HUES64 (cell line): ENCODE measurements at regions not wholly inside any gene's neighbourhood (a gene's known extent, or its start where the extent isn't known, plus 50 kb on each side); places are given as distances from the start of the nearest gene placed in this dataset.

Experiments used
- H3K27ac ChIP-seq: 2 replicates; pipeline ENCODE4 v1.7.0; 2013; ENCODE audit warnings: low read depth, low read length, inconsistent platforms
- H3K27me3 ChIP-seq: 2 replicates; pipeline ENCODE4 v1.6.1; 2013; ENCODE audit warnings: mild to moderate bottlenecking, low read length; ENCODE audit not compliant: insufficient read depth
- H3K36me3 ChIP-seq: 2 replicates; pipeline ENCODE4 v1.6.1; 2013; ENCODE audit warnings: mild to moderate bottlenecking, low read length; ENCODE audit not compliant: insufficient read depth
- H3K4me1 ChIP-seq: 2 replicates; pipeline ENCODE4 v1.6.1; 2013; ENCODE audit warnings: mild to moderate bottlenecking, low read length, moderate library complexity; ENCODE audit not compliant: insufficient read depth
- H3K4me3 ChIP-seq: 2 replicates; pipeline ENCODE4 v1.5.1; 2013; ENCODE audit warnings: mild to moderate bottlenecking, low read length, moderate library complexity
- H3K9ac ChIP-seq: 2 replicates; pipeline ENCODE4 v1.6.1; 2013; ENCODE audit warnings: mild to moderate bottlenecking, low read depth, low read length
- H3K9me3 ChIP-seq: 2 replicates; pipeline ENCODE4 v1.6.1; 2013; ENCODE audit warnings: low read depth, low read length; ENCODE audit not compliant: insufficient read depth
- WGBS: fragments of 150-250, 120-280 bp; methylation state at CpG from one replicate; pipeline ENCODE4 v1.1.7; 2013; ENCODE audit warnings: missing lambda C conversion rate; 5-methylcytosine and 5-hydroxymethylcytosine counted together

- Histone ChIP-seq H3K9me3 (no peaks in the 10 kb centered on the region), H3K27me3 (no peaks in the 10 kb centered on the region), H3K27ac (no peak overlapping the region), H3K9ac (no peak overlapping the region), H3K4me1 (peaks cover 28% of the 10 kb centered on the region), H3K36me3 (no peaks in the 10 kb centered on the region), H3K4me3 (no peak overlapping the region)
- WGBS: no CpG with 5 or more reads among the region's 2 CpGs
Measured at GRCh38 chr22:48961705-48962104, 866.0 kb downstream of the BRD1 start.

- WGBS: 63% methylated on average over 8 of the region's 9 CpGs
- Histone ChIP-seq H3K27ac (0 out of 2 replicates have a peak overlapping the region, but pooled peaks have one; percentile 9), H3K36me3 (no peaks in the 10 kb centered on the region), H3K9ac (no peak overlapping the region), H3K9me3 (no peaks in the 10 kb centered on the region), H3K4me1 (peaks cover 28% of the 10 kb centered on the region), H3K4me3 (no peak overlapping the region), H3K27me3 (no peaks in the 10 kb centered on the region)
Measured at GRCh38 chr22:48960980-48961660, 866.6 kb downstream of the BRD1 start.

GRCh38 chr22:48960576-48960975 is 867.1 kb downstream of the BRD1 start:
- Histone ChIP-seq H3K36me3 (no peaks in the 10 kb centered on the region), H3K4me3 (no peak overlapping the region), H3K9ac (no peak overlapping the region), H3K27me3 (no peaks in the 10 kb centered on the region), H3K27ac (no peak overlapping the region), H3K4me1 (peaks cover 28% of the 10 kb centered on the region), H3K9me3 (no peaks in the 10 kb centered on the region)
- 87% methylated on average over 13 of the region's 13 CpGs for WGBS

- no peaks in the 10 kb centered on the region for H3K36me3 ChIP-seq
- H3K27me3 ChIP-seq: no peaks in the 10 kb centered on the region
- H3K4me3 ChIP-seq: no peak overlapping the region
Measured at GRCh38 chr22:48959496-48959895, 868.2 kb downstream of the BRD1 start.

GRCh38 chr22:48957987-48958321 is 869.7 kb downstream of the BRD1 start:
- Histone ChIP-seq H3K36me3 (no peaks in the 10 kb centered on the region), H3K4me3 (no peak overlapping the region), H3K9me3 (no peaks in the 10 kb centered on the region), H3K4me1 (peaks cover 19% of the 10 kb centered on the region), H3K27me3 (no peaks in the 10 kb centered on the region), H3K27ac (no peak overlapping the region), H3K9ac (no peak overlapping the region)
- WGBS: 88% methylated on average over 4 of the region's 5 CpGs

More at GRCh38 chr22:48959496-48959895, 868.2 kb downstream of the BRD1 start:
- no peak overlapping the region for H3K9ac ChIP-seq
- H3K9me3 ChIP-seq: no peaks in the 10 kb centered on the region
- H3K27ac ChIP-seq: no peak overlapping the region
- H3K4me1 ChIP-seq: peaks cover 28% of the 10 kb centered on the region
- WGBS: 95% methylated on average over 8 of the region's 8 CpGs

GRCh38 chr22:48957311-48957986 is 870.2 kb downstream of the BRD1 start:
- H3K27me3 ChIP-seq: no peaks in the 10 kb centered on the region
- H3K4me3 ChIP-seq: no peak overlapping the region
- H3K9me3 ChIP-seq: no peaks in the 10 kb centered on the region
- H3K36me3 ChIP-seq: no peaks in the 10 kb centered on the region
- 91% methylated on average over 21 of the region's 21 CpGs for WGBS
- no peak overlapping the region for H3K9ac ChIP-seq
- no peak overlapping the region for H3K27ac ChIP-seq
- peaks cover 14% of the 10 kb centered on the region; the same call in 1 of the 2 replicates for H3K4me1 ChIP-seq

- Histone ChIP-seq H3K36me3 (no peaks in the 10 kb centered on the region), H3K9ac (no peak overlapping the region), H3K4me1 (no peaks in the 10 kb centered on the region), H3K9me3 (no peaks in the 10 kb centered on the region), H3K27me3 (no peaks in the 10 kb centered on the region), H3K27ac (no peak overlapping the region), H3K4me3 (no peak overlapping the region)
- 92% methylated on average over 36 of the region's 36 CpGs for WGBS
Measured at GRCh38 chr22:48955351-48956311, 872.0 kb downstream of the BRD1 start.

- Histone ChIP-seq H3K9me3 (no peaks in the 10 kb centered on the region), H3K27me3 (no peaks in the 10 kb centered on the region), H3K9ac (no peak overlapping the region), H3K4me3 (no peak overlapping the region), H3K36me3 (no peaks in the 10 kb centered on the region), H3K27ac (no peak overlapping the region), H3K4me1 (no peaks in the 10 kb centered on the region)
- WGBS: 92% methylated on average over 16 of the region's 16 CpGs
Measured at GRCh38 chr22:48954781-48955311, 872.8 kb downstream of the BRD1 start.

- 97% methylated on average over 9 of the region's 11 CpGs for WGBS
- Histone ChIP-seq H3K4me1 (no peaks in the 10 kb centered on the region), H3K4me3 (no peak overlapping the region), H3K27me3 (no peaks in the 10 kb centered on the region), H3K27ac (no peak overlapping the region), H3K36me3 (no peaks in the 10 kb centered on the region), H3K9ac (no peak overlapping the region), H3K9me3 (no peaks in the 10 kb centered on the region)
Measured at GRCh38 chr22:48953830-48954229, 873.8 kb downstream of the BRD1 start.

- no peak overlapping the region for H3K9ac ChIP-seq
- 96% methylated on average over 11 of the region's 11 CpGs for WGBS
Measured at GRCh38 chr22:48953103-48953720, 874.5 kb downstream of the BRD1 start.

More at GRCh38 chr22:48953103-48953720, 874.5 kb downstream of the BRD1 start:
- no peak overlapping the region for H3K4me3 ChIP-seq
- H3K27me3 ChIP-seq: no peaks in the 10 kb centered on the region
- no peak overlapping the region for H3K27ac ChIP-seq
- H3K36me3 ChIP-seq: no peaks in the 10 kb centered on the region
- no peaks in the 10 kb centered on the region for H3K9me3 ChIP-seq
- H3K4me1 ChIP-seq: no peaks in the 10 kb centered on the region
